HUES48 (cell line): ENCODE measurements at regions not wholly inside any gene's neighbourhood (a gene's known extent, or its start where the extent isn't known, plus 50 kb on each side); places are given as distances from the start of the nearest gene placed in this dataset.

Source experiments
- H3K27ac ChIP-seq: one replicate; pipeline ENCODE4 v1.7.0; 2013; ENCODE audit warnings: low read depth, low read length, inconsistent platforms
- H3K27me3 ChIP-seq: 2 replicates; pipeline ENCODE4 v1.6.1; 2013; ENCODE audit warnings: mild to moderate bottlenecking, low read length; ENCODE audit not compliant: control insufficient read depth, insufficient read depth
- H3K36me3 ChIP-seq: 2 replicates; pipeline ENCODE4 v1.6.1; 2013; ENCODE audit warnings: low read length; ENCODE audit not compliant: control insufficient read depth, insufficient read depth
- H3K4me1 ChIP-seq: 2 replicates; pipeline ENCODE4 v1.6.1; 2013; ENCODE audit warnings: mild to moderate bottlenecking, low read length; ENCODE audit not compliant: control insufficient read depth, insufficient read depth
- H3K4me3 ChIP-seq: 2 replicates; pipeline ENCODE4 v1.5.1; 2013; ENCODE audit warnings: mild to moderate bottlenecking, low read depth, low read length
- H3K9ac ChIP-seq: 2 replicates; pipeline ENCODE4 v1.6.1; 2013; ENCODE audit warnings: mild to moderate bottlenecking, low read depth, low read length, moderate library complexity
- H3K9me3 ChIP-seq: 2 replicates; pipeline ENCODE4 v1.6.1; 2013; ENCODE audit warnings: low read length; ENCODE audit not compliant: control insufficient read depth, insufficient read depth

GRCh38 chr9:134540276-134541096, 101.1 kb upstream of the COL5A1 start:
- H3K27ac ChIP-seq = no peak overlapping the region
- H3K9me3 ChIP-seq = no peaks in the 10 kb centered on the region
- H3K9ac ChIP-seq = no peak overlapping the region
- no peaks in the 10 kb centered on the region for H3K27me3 ChIP-seq
- H3K4me3 ChIP-seq = no peak overlapping the region
- H3K4me1 ChIP-seq = 0 out of 2 replicates have a peak, but pooled peaks cover 4% of the 10 kb centered on the region
- H3K36me3 ChIP-seq = no peaks in the 10 kb centered on the region

GRCh38 chr9:134541097-134541747, 100.4 kb upstream of the COL5A1 start:
- no peaks in the 10 kb centered on the region for H3K9me3 ChIP-seq
- H3K4me1 ChIP-seq = 0 out of 2 replicates have a peak, but pooled peaks cover 4% of the 10 kb centered on the region
- H3K27me3 ChIP-seq = no peaks in the 10 kb centered on the region
- H3K9ac ChIP-seq = no peak overlapping the region
- no peak overlapping the region for H3K4me3 ChIP-seq
- H3K36me3 ChIP-seq = no peaks in the 10 kb centered on the region
- no peak overlapping the region for H3K27ac ChIP-seq

GRCh38 chr9:134544388-134545214, 97.0 kb upstream of the COL5A1 start:
- no peaks in the 10 kb centered on the region for H3K27me3 ChIP-seq
- H3K9ac ChIP-seq = no peak overlapping the region
- no peaks in the 10 kb centered on the region for H3K9me3 ChIP-seq
- no peaks in the 10 kb centered on the region for H3K36me3 ChIP-seq
- peak overlapping the region; percentile 59 for H3K27ac ChIP-seq
- 0 out of 2 replicates have a peak, but pooled peaks cover 4% of the 10 kb centered on the region for H3K4me1 ChIP-seq
- no peak overlapping the region for H3K4me3 ChIP-seq

- Histone ChIP-seq H3K4me1 (0 out of 2 replicates have a peak, but pooled peaks cover 4% of the 10 kb centered on the region), H3K27me3 (no peaks in the 10 kb centered on the region), H3K9me3 (no peaks in the 10 kb centered on the region), H3K4me3 (no peak overlapping the region), H3K9ac (no peak overlapping the region), H3K27ac (no peak overlapping the region), H3K36me3 (no peaks in the 10 kb centered on the region)
Measured at GRCh38 chr9:134545215-134545542, 96.4 kb upstream of the COL5A1 start.

- Histone ChIP-seq H3K27ac (no peak overlapping the region), H3K27me3 (no peaks in the 10 kb centered on the region), H3K9me3 (no peaks in the 10 kb centered on the region), H3K4me3 (no peak overlapping the region), H3K36me3 (no peaks in the 10 kb centered on the region), H3K4me1 (0 out of 2 replicates have a peak, but pooled peaks cover 4% of the 10 kb centered on the region), H3K9ac (no peak overlapping the region)
Measured at GRCh38 chr9:134545543-134546245, 95.9 kb upstream of the COL5A1 start.

GRCh38 chr9:134546246-134546731, 95.3 kb upstream of the COL5A1 start:
- no peak overlapping the region for H3K9ac ChIP-seq
- no peak overlapping the region for H3K4me3 ChIP-seq
- no peaks in the 10 kb centered on the region for H3K27me3 ChIP-seq
- H3K36me3 ChIP-seq = no peaks in the 10 kb centered on the region
- no peaks in the 10 kb centered on the region for H3K9me3 ChIP-seq
- no peak overlapping the region for H3K27ac ChIP-seq
- 0 out of 2 replicates have a peak, but pooled peaks cover 4% of the 10 kb centered on the region for H3K4me1 ChIP-seq

GRCh38 chr9:134546746-134547145, 94.9 kb upstream of the COL5A1 start:
- H3K4me1 ChIP-seq = 0 out of 2 replicates have a peak, but pooled peaks cover 4% of the 10 kb centered on the region
- no peaks in the 10 kb centered on the region for H3K27me3 ChIP-seq
- no peak overlapping the region for H3K27ac ChIP-seq
- H3K4me3 ChIP-seq = no peak overlapping the region
- H3K9ac ChIP-seq = no peak overlapping the region
- H3K36me3 ChIP-seq = no peaks in the 10 kb centered on the region
- H3K9me3 ChIP-seq = no peaks in the 10 kb centered on the region

GRCh38 chr9:134547161-134548100, 94.2 kb upstream of the COL5A1 start:
- Histone ChIP-seq H3K27me3 (no peaks in the 10 kb centered on the region), H3K9ac (no peak overlapping the region), H3K4me1 (0 out of 2 replicates have a peak, but pooled peaks cover 4% of the 10 kb centered on the region), H3K9me3 (no peaks in the 10 kb centered on the region), H3K4me3 (no peak overlapping the region), H3K36me3 (no peaks in the 10 kb centered on the region), H3K27ac (no peak overlapping the region)

GRCh38 chr9:134548185-134548584, 93.4 kb upstream of the COL5A1 start:
- Histone ChIP-seq H3K27me3 (no peaks in the 10 kb centered on the region), H3K9ac (no peak overlapping the region), H3K4me3 (no peak overlapping the region), H3K9me3 (no peaks in the 10 kb centered on the region), H3K27ac (no peak overlapping the region), H3K36me3 (no peaks in the 10 kb centered on the region), H3K4me1 (0 out of 2 replicates have a peak, but pooled peaks cover 4% of the 10 kb centered on the region)
